ENCODE measurements at regions not wholly inside any gene's neighbourhood (a gene's known extent, or its start where the extent isn't known, plus 50 kb on each side); places are given as distances from the start of the nearest gene placed in this dataset.

GRCh38 chr18:21997207-21998143 lies 171.9 kb upstream of the GATA6 start:
- TF ChIP-seq CTCF (IDR thresholded peaks at IDR 0.05; ENCODE audit: insufficient read depth, low read length) (peak; percentile 99), POLR2AphosphoS5 (IDR thresholded peaks at IDR 0.05; ENCODE audit: low read depth) (no peak), GABPA (IDR thresholded peaks at IDR 0.05; ENCODE audit: low read depth) (no peak), SPI1 (IDR thresholded peaks at IDR 0.05; ENCODE audit: borderline replicate concordance, low read depth) (no peak)

Data from HL-60 (cell line).